GM13977 (cell line): ENCODE measurements at regions not wholly inside any gene's neighbourhood (a gene's known extent, or its start where the extent isn't known, plus 50 kb on each side); places are given as distances from the start of the nearest gene placed in this dataset.

Experiments used
- DNase-seq: peaks from one replicate; pipeline ENCODE4 v3.0.0; 2012; ENCODE audit warnings: low spot score
- in situ Hi-C: fragments of 300-500 bp; cut with MboI; formaldehyde crosslinking; loops from one replicate; pipeline ENCODE4 v1.12.0; 2022; ENCODE audit warnings: low sequenced_read_pairs, low pct_unique_long_range_greater_than_20kb, mixed read lengths, inconsistent platforms; ENCODE audit not compliant: unreplicated experiment
- TF ChIP-seq, protein P1 (sequence below): IDR thresholded peaks from 2 replicates; pipeline ENCODE4 v1.5.1; 2012; ENCODE audit warnings: mild to moderate bottlenecking, control low read depth; ENCODE audit not compliant: insufficient read depth; ENCODE audit errors: extremely low read depth, missing control alignments

GRCh38 chr21:43268804-43269186 is 100.0 kb downstream of the CRYAA start:
- TF ChIP-seq, protein P1, sequence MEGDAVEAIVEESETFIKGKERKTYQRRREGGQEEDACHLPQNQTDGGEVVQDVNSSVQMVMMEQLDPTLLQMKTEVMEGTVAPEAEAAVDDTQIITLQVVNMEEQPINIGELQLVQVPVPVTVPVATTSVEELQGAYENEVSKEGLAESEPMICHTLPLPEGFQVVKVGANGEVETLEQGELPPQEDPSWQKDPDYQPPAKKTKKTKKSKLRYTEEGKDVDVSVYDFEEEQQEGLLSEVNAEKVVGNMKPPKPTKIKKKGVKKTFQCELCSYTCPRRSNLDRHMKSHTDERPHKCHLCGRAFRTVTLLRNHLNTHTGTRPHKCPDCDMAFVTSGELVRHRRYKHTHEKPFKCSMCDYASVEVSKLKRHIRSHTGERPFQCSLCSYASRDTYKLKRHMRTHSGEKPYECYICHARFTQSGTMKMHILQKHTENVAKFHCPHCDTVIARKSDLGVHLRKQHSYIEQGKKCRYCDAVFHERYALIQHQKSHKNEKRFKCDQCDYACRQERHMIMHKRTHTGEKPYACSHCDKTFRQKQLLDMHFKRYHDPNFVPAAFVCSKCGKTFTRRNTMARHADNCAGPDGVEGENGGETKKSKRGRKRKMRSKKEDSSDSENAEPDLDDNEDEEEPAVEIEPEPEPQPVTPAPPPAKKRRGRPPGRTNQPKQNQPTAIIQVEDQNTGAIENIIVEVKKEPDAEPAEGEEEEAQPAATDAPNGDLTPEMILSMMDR, result no peak
- no peak for DNase-seq
- in situ Hi-C loops, result no loop called here

GRCh38 chr21:43268086-43268803 is 99.4 kb downstream of the CRYAA start:
- TF ChIP-seq, protein P1, result no peak
- in situ Hi-C loops, result no loop called here
- no peak for DNase-seq

- no peak for DNase-seq
- TF ChIP-seq, protein P1, result no peak
- in situ Hi-C loops, result no loop called here
These were observed 98.7 kb downstream of the CRYAA start for GRCh38 chr21:43267391-43268085.

- TF ChIP-seq, protein P1, result no peak
- DNase-seq, result no peak
- in situ Hi-C loops, result no loop called here
These were observed 97.7 kb downstream of the CRYAA start for GRCh38 chr21:43266534-43266933.

DNA sequence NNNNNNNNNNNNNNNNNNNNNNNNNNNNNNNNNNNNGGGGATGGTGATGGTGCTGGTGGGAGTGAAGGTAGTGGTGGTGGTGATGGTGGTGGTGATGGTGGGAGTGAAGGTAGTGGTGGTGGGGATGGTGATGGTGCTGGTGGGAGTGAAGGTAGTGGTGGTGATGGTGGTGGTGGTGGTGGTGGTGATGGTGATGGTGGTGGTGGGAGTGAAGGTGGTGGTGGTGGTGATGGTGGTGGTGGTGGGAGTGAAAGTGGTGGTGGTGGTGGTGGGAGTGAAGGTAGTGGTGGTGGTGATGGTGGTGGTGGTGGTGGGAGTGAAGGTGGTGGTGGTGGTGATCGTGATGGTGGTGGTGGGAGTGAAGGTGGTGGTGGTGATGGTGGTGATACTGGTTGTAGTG is 93.6 kb downstream of the CRYAA start:
- DNase-seq, result no peak
- TF ChIP-seq, protein P1, result no peak
- in situ Hi-C loops, result no loop called here
